Urinary bladder (tissue), 3 donors: ENCODE measurements at regions not wholly inside any gene's neighbourhood (a gene's known extent, or its start where the extent isn't known, plus 50 kb on each side); places are given as distances from the start of the nearest gene placed in this dataset.

ENCODE experiments used
- DNase-seq: peaks from one replicate; pipeline ENCODE4 v3.0.0-alpha.2; 2015; ENCODE audit errors: extremely low spot score
- H3K27ac ChIP-seq: one replicate; pipeline ENCODE4 v1.5.1; 2013; ENCODE audit warnings: low read depth, mild to moderate bottlenecking, moderate library complexity
- H3K36me3 ChIP-seq: one replicate; pipeline ENCODE4 v1.6.1; 2013; ENCODE audit warnings: mild to moderate bottlenecking, moderate library complexity; ENCODE audit not compliant: insufficient read depth
- H3K4me1 ChIP-seq: one replicate; pipeline ENCODE4 v1.6.1; 2013; ENCODE audit warnings: mild to moderate bottlenecking, moderate library complexity; ENCODE audit not compliant: insufficient read depth
- H3K4me3 ChIP-seq: one replicate; pipeline ENCODE4 v1.5.1; 2013; ENCODE audit warnings: low read depth, low read length
- WGBS: extraction: QIAGEN DNeasy Blood & Tissue Kit; methylation state at CpG from one replicate; pipeline ENCODE4 v1.1.7; 2013; 5-methylcytosine and 5-hydroxymethylcytosine counted together
- donor health status: healthy with polysubstance abuse.
- donor health status: healthy.

DNA sequence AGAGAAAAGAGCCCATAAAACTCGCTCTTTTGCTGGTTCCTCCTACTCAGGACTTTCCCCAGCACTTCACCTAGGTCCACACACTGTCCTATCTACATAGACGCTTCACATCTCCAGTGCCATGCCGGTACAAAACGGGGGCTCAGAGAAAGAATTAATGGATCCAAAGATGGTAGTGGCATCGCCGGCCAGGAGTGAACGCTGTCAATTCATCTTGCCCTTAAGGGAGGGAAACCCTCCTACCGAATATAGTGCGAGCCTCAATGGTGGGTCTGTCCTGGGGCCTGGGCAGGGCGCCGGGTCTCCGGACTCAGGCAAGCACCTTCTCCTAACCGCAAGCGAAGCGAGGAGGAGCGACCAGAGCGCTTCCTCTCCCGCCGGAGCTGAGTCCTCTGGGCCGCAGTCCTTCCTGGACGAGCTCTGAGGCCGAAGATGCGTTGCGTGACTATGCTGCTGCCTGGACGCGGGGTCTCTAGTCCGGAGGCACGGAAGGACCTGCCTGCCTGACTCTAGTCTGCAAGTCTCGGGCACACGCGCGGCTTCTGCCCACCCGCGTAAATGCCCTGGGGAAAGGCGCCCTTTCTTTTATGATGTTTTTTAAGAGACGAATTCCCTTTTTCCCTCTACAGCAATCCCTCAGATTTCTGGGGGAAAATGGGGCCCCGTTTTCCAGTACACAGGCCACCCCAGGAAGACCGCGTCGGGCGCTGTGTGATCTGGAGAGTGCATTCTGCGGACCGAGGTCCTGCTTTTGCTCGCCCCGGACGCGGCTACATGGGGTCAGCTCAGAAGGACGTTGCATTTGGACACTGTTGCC lies 100.1 kb upstream of the PRDM1 start:
- Histone ChIP-seq H3K4me3 (no peak overlapping the region), H3K27ac (no peak overlapping the region), H3K4me1 (no peaks in the 10 kb centered on the region), H3K36me3 (no peaks in the 10 kb centered on the region)
- no peak for DNase-seq
- 31% methylated on average over 48 of the region's 48 CpGs for WGBS

DNA sequence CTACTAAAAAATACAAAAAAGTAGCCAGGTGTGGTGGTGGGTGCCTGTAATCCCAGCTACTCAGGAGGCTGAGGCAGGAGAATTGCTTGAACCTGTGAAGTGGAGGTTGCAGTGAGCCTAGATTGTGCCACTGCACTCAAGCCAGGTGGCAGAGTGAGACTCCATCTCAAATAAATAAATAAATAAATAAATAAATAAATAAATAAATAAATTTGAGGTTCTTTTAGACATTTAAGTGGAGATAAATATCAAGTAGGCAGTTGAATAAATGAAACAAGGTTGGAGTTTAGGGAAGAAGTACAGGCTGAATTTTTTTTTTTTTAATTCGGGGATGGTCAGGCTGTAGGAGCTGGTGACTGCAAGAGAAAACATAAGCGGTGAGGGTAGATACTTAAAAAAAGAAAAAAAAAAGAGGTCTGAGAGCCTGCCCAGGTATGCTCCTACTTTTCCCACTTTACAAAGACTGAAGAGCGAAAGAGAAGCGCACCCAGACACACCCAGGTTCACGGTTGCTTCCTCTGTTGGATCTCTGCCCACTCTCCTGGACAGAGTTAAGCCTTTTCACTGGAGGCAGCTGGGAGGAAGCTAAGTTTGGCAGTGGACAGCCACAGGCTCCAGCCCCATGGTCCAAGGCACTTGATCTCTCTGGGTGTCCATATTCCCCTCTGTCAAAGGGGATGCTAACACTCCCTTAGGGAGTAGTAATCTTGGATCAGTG lies 100.9 kb upstream of the PRDM1 start:
- H3K4me3 ChIP-seq, result no peak overlapping the region
- H3K36me3 ChIP-seq, result no peaks in the 10 kb centered on the region
- no peak overlapping the region for H3K27ac ChIP-seq
- DNase-seq, result no peak
- no peaks in the 10 kb centered on the region for H3K4me1 ChIP-seq
- 46% methylated on average over 5 of the region's 5 CpGs for WGBS

DNA sequence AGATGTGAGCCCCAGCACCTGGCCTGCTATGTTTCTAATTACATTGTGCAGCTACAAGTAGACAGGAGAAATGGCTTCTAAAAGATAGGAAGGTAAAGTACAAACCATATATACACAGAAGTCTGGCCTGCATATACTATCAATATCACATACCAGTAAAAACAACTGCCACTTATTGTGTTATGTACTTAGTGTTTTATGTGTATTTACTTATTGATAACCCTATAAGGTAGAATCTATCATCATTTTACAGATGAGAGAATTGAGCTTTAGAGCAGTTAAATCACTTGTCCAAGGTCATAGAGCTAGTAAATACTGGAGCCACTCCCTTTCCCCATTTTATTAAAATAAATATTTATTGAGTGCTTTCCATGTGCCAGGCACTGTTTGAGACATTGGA lies 102.4 kb upstream of the PRDM1 start:
- H3K4me1 ChIP-seq, result no peaks in the 10 kb centered on the region
- H3K36me3 ChIP-seq, result no peaks in the 10 kb centered on the region
- no peak overlapping the region for H3K4me3 ChIP-seq
- DNase-seq, result no peak
- no peak overlapping the region for H3K27ac ChIP-seq

GRCh38 chr6:105982761-105983540 lies 103.2 kb upstream of the PRDM1 start:
- 76% methylated on average over 2 of the region's 2 CpGs for WGBS
- Histone ChIP-seq H3K4me3 (no peak overlapping the region), H3K27ac (no peak overlapping the region), H3K4me1 (no peaks in the 10 kb centered on the region), H3K36me3 (no peaks in the 10 kb centered on the region)
- no peak for DNase-seq

DNA sequence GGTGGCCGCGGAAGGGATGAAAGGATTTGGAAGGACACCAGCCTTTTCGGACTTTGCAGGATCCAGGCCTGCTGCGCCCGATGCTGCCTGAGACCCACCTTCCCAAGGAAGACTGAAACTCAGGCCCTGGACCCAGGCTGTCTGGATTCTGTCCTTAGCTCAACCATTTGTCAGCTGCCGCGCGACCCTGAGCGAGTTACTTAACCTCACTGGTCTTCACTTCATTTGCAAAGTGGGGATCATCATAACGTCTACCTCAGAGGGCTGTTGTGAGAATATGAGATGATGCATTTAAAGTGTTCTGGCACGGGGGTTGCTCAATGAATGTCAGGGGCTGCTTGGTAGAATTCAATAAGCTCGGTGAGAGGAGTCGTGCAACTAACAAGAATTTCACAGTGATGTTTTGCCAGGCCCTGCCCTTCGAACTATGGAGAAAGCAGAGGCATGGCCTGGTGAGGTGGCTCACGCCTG lies 104.2 kb upstream of the PRDM1 start:
- no peak overlapping the region for H3K4me3 ChIP-seq
- WGBS, result 64% methylated on average over 15 of the region's 15 CpGs
- H3K36me3 ChIP-seq, result no peaks in the 10 kb centered on the region
- DNase-seq, result no peak
- no peaks in the 10 kb centered on the region for H3K4me1 ChIP-seq
- no peak overlapping the region for H3K27ac ChIP-seq

DNA sequence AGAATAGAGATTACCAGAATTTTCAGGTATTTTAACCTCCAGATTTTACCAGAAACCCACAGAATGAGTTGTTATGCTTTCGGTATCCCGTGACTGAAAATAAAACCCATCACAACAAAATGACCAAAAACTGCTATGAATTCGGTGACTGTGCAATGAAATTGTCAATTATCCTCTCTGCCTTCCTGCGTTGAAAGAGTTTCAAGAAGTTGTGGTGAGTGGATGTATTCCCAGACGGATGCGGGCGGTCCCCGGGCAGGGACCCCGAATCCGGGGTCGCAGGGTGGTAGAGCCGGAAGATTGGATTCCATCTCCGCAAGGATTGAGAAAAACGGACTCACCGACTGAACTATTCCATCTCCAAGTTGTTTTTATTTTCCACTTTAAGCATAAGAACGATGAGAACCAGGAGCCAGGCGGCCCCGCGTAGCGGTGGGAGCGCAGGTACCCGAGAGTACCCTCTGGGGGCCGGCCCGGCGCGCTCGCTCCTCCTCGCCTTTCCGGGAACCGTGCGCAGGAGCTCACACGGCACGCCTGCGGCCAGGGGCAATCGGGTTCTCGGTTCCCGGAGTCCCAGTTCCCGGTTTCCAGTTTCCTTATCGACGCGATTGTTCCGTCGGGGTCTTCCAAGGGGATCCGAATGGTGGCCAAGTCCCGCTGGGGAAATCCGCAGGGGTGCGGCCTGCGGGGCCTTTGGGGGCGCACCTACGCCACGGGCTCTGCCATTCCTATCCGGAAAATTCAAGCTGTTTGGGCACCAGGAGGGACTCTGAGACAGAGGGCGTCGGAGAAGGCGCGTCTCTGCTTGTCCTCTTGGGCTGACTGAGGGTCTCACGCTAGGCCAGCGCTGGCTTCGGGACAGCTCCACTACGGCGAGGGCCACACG lies 104.9 kb upstream of the PRDM1 start:
- WGBS, result 10% methylated on average over 62 of the region's 62 CpGs
- H3K4me3 ChIP-seq, result peak overlapping the region; percentile 26
- H3K27ac ChIP-seq, result no peak overlapping the region
- H3K4me1 ChIP-seq, result no peaks in the 10 kb centered on the region
- H3K36me3 ChIP-seq, result no peaks in the 10 kb centered on the region
- no peak for DNase-seq

DNA sequence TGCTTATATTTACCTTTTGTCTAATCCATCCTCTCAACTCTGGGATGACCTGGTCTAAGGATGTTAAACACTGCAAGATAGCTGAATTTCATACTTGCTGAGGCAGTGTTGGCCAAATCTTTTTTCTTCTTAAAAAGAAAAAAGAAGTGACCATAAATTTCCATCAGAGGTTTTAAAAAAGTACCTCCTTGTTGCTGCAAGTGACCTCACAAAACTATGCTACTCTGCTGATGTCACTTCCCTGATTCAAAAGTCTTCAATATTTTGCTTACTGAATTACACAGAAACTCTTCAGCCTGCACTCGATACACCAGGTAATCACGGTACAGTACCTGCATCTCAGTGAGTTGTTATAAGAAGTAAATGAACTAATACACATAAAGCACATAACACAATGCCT lies 107.2 kb upstream of the PRDM1 start:
- H3K4me1 ChIP-seq, result no peaks in the 10 kb centered on the region
- no peak for DNase-seq
- no peak overlapping the region for H3K27ac ChIP-seq
- H3K36me3 ChIP-seq, result no peaks in the 10 kb centered on the region
- H3K4me3 ChIP-seq, result no peak overlapping the region
- WGBS, result 98% methylated on average over 2 of the region's 2 CpGs

GRCh38 chr6:105977934-105978504 lies 108.1 kb upstream of the PRDM1 start:
- Histone ChIP-seq H3K27ac (no peak overlapping the region), H3K4me3 (no peak overlapping the region), H3K4me1 (no peaks in the 10 kb centered on the region), H3K36me3 (no peaks in the 10 kb centered on the region)
- WGBS, result 70% methylated on average over 4 of the region's 4 CpGs
- DNase-seq, result no peak

DNA sequence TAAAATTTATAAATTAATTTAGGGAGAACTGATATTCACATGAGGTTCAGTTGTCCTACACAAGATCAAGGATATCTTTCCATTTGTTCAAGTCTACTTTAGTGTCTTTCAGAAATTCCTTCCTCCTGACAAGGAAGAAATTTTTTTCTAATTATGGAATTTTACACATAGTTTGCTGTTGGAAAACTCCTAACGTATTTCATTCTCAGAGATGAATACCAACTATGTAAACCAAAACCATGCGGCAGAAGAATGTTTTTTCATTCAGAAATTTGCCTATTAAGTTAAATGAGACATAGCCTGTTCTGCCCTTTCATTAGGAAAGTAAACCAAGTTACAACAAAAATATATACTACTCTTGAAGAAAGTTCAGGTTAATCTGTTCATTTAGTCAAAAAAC lies 111.2 kb upstream of the PRDM1 start:
- Histone ChIP-seq H3K4me1 (no peaks in the 10 kb centered on the region), H3K4me3 (no peak overlapping the region), H3K27ac (no peak overlapping the region), H3K36me3 (no peaks in the 10 kb centered on the region)
- no peak for DNase-seq
- whole genome bisulfite sequencing, result 75% methylated on average over 2 of the region's 2 CpGs

- no peak for DNase-seq
- Histone ChIP-seq H3K4me1 (no peaks in the 10 kb centered on the region), H3K36me3 (no peaks in the 10 kb centered on the region), H3K27ac (no peak overlapping the region), H3K4me3 (no peak overlapping the region)
- 94% methylated on average over 1 of the region's 1 CpG for WGBS
Measured at GRCh38 chr6:105972440-105972839, 113.7 kb upstream of the PRDM1 start.

GRCh38 chr6:105968603-105969333 lies 117.4 kb upstream of the PRDM1 start:
- no peaks in the 10 kb centered on the region for H3K36me3 ChIP-seq
- DNase-seq, result no peak
- WGBS, result 71% methylated on average over 2 of the region's 2 CpGs

GRCh38 chr6:105967917-105968602 lies 118.1 kb upstream of the PRDM1 start:
- Histone ChIP-seq H3K4me3 (no peak overlapping the region), H3K27ac (no peak overlapping the region), H3K4me1 (no peaks in the 10 kb centered on the region), H3K36me3 (no peaks in the 10 kb centered on the region)
- DNase-seq, result no peak
- 85% methylated on average over 9 of the region's 9 CpGs for WGBS

More at GRCh38 chr6:105968603-105969333, 117.4 kb upstream of the PRDM1 start:
- no peak overlapping the region for H3K27ac ChIP-seq
- H3K4me1 ChIP-seq, result no peaks in the 10 kb centered on the region
- no peak overlapping the region for H3K4me3 ChIP-seq
